ENCODE measurements at regions not wholly inside any gene's neighbourhood (a gene's known extent, or its start where the extent isn't known, plus 50 kb on each side); places are given as distances from the start of the nearest gene placed in this dataset.

DNA sequence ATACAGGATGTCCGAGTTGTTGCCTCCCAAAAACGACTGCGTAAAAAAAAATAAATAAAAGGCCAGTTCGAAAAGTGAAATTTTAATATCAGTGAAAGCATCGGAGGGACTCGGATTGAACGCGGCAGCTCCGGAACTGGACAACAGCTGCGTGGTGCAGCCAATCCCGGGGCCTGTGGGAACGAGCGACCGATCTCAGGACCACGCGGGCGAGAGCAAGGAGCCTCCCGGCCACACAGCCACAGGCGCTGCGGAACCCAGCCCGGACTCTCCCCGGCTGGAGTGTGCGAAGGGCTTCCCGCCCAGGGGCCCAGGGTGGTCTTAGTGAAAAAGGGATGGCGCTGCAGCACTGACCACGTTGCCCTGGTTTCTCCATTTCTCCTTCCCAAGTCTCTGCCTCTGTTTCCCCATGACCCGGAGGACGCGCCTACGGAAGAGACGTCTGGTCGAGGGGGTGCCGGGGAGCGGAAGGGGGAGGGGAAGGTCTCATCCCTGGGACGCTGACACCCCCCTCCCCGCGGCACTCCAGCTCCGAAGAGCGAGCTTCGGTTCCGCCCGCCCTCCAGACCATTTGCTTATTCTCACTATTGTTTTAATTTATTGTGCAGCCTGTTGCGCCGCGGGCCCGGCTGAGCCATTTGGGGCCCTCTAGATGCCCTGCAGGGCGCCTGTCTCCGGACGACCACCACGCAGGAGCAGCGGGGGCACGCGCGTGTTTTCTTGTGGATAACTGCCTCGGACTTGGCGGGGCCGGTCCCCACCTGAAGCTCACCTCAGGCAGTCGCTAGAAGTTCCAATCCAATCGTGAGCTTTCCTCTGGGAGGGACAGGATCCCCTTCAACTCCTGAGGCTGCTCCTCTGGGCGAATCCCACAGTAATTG, 303.0 kb downstream of the PARP8 start:
- Histone ChIP-seq H3K9me3 (replicated peaks; ENCODE audit: control insufficient read depth, insufficient read depth, low read length) (no peaks in the 10 kb centered on the region), H3K36me3 (ENCODE audit: control insufficient read depth in 2 of 2, insufficient read depth in 2 of 2, low read length in 1 of 2) (no peaks in the 10 kb centered on the region), H3K27ac (ENCODE audit: control insufficient read depth, insufficient read depth) (no peak overlapping the region), H3K4me1 (ENCODE audit: control insufficient read depth, insufficient read depth, low read length) (no peaks in the 10 kb centered on the region; the same call in 1 of the 2 replicates), H3K79me2 (ENCODE audit: control insufficient read depth, insufficient read depth, low read length) (no peaks in the 10 kb centered on the region), H3K27me3 (replicated peaks in 1 of 2; ENCODE audit: control insufficient read depth in 2 of 2, insufficient read depth in 2 of 2, low read length in 1 of 2) (peaks cover 9 to 32% of the 10 kb centered on the region in 2 experiments; a peak in 3 of 4 replicates), H4K20me1 (ENCODE audit: control insufficient read depth, insufficient read depth) (no peaks in the 10 kb centered on the region), H2AFZ (ENCODE audit: control insufficient read depth, low read depth, low read length) (no peak overlapping the region), H3K4me3 (no peak overlapping the region), H3K9ac (ENCODE audit: control insufficient read depth, insufficient read depth, low read length) (no peak overlapping the region), H3K4me2 (ENCODE audit: control insufficient read depth, insufficient read depth) (no peak overlapping the region)
- DNase-seq (ENCODE audit: low read depth, low spot score) (no peak), ATAC-seq (no peak), FAIRE-seq (no peak)
- CTCF ChIA-PET: interaction anchor here (3.1 kb wide), 1 partner anchor 11 kb away, joined by 11 read pairs; no protein-coding TSS in a partner anchor
- RAD21 ChIA-PET (ENCODE audit: unreplicated experiment): no interaction called here
- SMC1A ChIA-PET (ENCODE audit: uncharacterized antibody, unreplicated experiment): no interaction called here
- no TSS peak for BruUV-seq (replicated peaks)
- TF ChIP-seq, protein P1, sequence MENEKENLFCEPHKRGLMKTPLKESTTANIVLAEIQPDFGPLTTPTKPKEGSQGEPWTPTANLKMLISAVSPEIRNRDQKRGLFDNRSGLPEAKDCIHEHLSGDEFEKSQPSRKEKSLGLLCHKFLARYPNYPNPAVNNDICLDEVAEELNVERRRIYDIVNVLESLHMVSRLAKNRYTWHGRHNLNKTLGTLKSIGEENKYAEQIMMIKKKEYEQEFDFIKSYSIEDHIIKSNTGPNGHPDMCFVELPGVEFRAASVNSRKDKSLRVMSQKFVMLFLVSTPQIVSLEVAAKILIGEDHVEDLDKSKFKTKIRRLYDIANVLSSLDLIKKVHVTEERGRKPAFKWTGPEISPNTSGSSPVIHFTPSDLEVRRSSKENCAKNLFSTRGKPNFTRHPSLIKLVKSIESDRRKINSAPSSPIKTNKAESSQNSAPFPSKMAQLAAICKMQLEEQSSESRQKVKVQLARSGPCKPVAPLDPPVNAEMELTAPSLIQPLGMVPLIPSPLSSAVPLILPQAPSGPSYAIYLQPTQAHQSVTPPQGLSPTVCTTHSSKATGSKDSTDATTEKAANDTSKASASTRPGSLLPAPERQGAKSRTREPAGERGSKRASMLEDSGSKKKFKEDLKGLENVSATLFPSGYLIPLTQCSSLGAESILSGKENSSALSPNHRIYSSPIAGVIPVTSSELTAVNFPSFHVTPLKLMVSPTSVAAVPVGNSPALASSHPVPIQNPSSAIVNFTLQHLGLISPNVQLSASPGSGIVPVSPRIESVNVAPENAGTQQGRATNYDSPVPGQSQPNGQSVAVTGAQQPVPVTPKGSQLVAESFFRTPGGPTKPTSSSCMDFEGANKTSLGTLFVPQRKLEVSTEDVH (IDR thresholded peaks at IDR 0.05; ENCODE audit: low read depth, partially characterized antibody): no peak
- TF ChIP-seq GATAD2B (conservative IDR thresholded peaks at IDR 0.05; ENCODE audit: low read depth) (no peak), DPF2 (IDR thresholded peaks at IDR 0.05) (no peak), ASH2L (IDR thresholded peaks at IDR 0.05; ENCODE audit: borderline replicate concordance, low read depth) (no peak), NRF1 (conservative IDR thresholded peaks at IDR 0.05; ENCODE audit: low read depth, low read length) (no peak)
- TF ChIP-seq, protein P2, sequence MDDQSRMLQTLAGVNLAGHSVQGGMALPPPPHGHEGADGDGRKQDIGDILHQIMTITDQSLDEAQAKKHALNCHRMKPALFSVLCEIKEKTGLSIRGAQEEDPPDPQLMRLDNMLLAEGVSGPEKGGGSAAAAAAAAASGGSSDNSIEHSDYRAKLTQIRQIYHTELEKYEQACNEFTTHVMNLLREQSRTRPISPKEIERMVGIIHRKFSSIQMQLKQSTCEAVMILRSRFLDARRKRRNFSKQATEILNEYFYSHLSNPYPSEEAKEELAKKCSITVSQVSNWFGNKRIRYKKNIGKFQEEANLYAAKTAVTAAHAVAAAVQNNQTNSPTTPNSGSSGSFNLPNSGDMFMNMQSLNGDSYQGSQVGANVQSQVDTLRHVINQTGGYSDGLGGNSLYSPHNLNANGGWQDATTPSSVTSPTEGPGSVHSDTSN (IDR thresholded peaks at IDR 0.05; ENCODE audit: insufficient replicate concordance, low read depth, low read length): no peak
- POLR2A ChIA-PET: no interaction called here
- intact Hi-C loops (cut with micrococcal nuclease; ENCODE audit: unreplicated experiment) (no loop called here), in situ Hi-C loops (cut with MboI) (loop anchor here (5.0 to 10.0 kb wide), 3 partner anchors 415 to 1683 kb away; partner anchors contain the start of gene ISL1)
- WGBS (ENCODE audit: insufficient coverage, insufficient replicate concordance, low lambda C conversion rate, missing lambda C conversion rate): 36% methylated on average over 60 of the region's 60 CpGs

All from GM12878 (cell line).